ENCODE measurements at regions not wholly inside any gene's neighbourhood (a gene's known extent, or its start where the extent isn't known, plus 50 kb on each side); places are given as distances from the start of the nearest gene placed in this dataset.

- TF ChIP-seq CTCF (CRISPR knock-in tag; IDR thresholded peaks at IDR 0.05) (no peak), RBM22 (optimal IDR thresholded peaks at IDR 0.05; ENCODE audit: low read length) (no peak), MXI1 (IDR thresholded peaks at IDR 0.05; ENCODE audit: borderline replicate concordance, low read depth, low read length) (no peak), SP2 (CRISPR knock-in tag; IDR thresholded peaks at IDR 0.05) (no peak), NFE2L1 (CRISPR knock-in tag; IDR thresholded peaks at IDR 0.05; ENCODE audit: borderline replicate concordance) (no peak), DNMT3B (CRISPR knock-in tag; conservative IDR thresholded peaks at IDR 0.05) (no peak), TRIM22 (IDR thresholded peaks at IDR 0.05) (no peak), ZSCAN31 (CRISPR knock-in tag; IDR thresholded peaks at IDR 0.05; ENCODE audit: low read depth) (no peak)
These were observed 465.4 kb upstream of the C16orf82 start for GRCh38 chr16:26601335-26601734.

Measured in HepG2 (cell line).